Type B pancreatic cell (in vitro differentiated cells): ENCODE measurements at regions not wholly inside any gene's neighbourhood (a gene's known extent, or its start where the extent isn't known, plus 50 kb on each side); places are given as distances from the start of the nearest gene placed in this dataset.
"Not testable (repeated sequence)": the region's sequence is repeated elsewhere in the genome, so short reads cannot be mapped to it uniquely, and the experiment has no call there.

Experiments
- DNase-seq: peaks from one replicate; pipeline ENCODE4 v3.0.0; 2021; ENCODE audit warnings: mixed read lengths; ENCODE audit not compliant: unreplicated experiment; ENCODE audit errors: extremely low spot score
- H3K27ac Mint-ChIP-seq: 2 replicates; pipeline ENCODE4 v1.8.0; 2021; ENCODE audit warnings: mild to moderate bottlenecking, mixed read lengths
- H3K27me3 Mint-ChIP-seq: 2 replicates; pipeline ENCODE4 v1.8.0; 2021; ENCODE audit warnings: mixed read lengths
- H3K36me3 Mint-ChIP-seq: 2 replicates; pipeline ENCODE4 v1.8.0; 2021; ENCODE audit warnings: mixed read lengths
- H3K4me1 Mint-ChIP-seq: one replicate; pipeline ENCODE4 v1.8.0; 2021; ENCODE audit warnings: mixed read lengths; ENCODE audit not compliant: unreplicated experiment
- H3K4me3 Mint-ChIP-seq: 2 replicates; pipeline ENCODE4 v1.8.0; 2021; ENCODE audit warnings: mild to moderate bottlenecking, mixed read lengths
- H3K9me3 Mint-ChIP-seq: 2 replicates; pipeline ENCODE4 v1.8.0; 2021; ENCODE audit warnings: mixed read lengths
- TF ChIP-seq, protein P1 (sequence below): fragments of 200-600 bp; sonication (generic); conservative IDR thresholded peaks from 2 replicates; pipeline ENCODE4 v1.5.0; 2021; ENCODE audit warnings: antibody characterized with exemption, mild to moderate bottlenecking

DNA sequence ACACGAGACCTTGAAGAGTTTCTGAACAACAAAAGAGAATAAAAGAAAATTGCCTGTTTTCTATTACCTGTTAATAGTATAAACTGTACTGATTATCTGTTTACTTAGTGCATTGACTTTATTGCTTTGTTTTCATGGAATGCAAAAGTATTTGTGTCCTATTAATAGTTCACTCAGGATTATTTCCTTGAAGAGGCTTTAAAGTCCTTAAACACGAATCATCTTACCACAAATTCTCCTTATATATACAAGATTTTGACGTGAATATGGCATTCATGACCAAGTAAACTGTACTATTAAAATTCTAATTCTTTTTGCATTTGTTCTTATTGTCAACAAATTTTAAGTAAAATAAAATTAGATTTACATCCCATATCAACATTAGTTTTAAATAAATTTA, 513.0 kb downstream of the NTRK3 start:
- Mint-ChIP-seq H3K27ac (no peak overlapping the region), H3K4me1 (no peaks in the 10 kb centered on the region), H3K9me3 (no peaks in the 10 kb centered on the region), H3K36me3 (no peaks in the 10 kb centered on the region), H3K27me3 (peaks cover 19% of the 10 kb centered on the region), H3K4me3 (no peak overlapping the region)
- TF ChIP-seq, protein P1, sequence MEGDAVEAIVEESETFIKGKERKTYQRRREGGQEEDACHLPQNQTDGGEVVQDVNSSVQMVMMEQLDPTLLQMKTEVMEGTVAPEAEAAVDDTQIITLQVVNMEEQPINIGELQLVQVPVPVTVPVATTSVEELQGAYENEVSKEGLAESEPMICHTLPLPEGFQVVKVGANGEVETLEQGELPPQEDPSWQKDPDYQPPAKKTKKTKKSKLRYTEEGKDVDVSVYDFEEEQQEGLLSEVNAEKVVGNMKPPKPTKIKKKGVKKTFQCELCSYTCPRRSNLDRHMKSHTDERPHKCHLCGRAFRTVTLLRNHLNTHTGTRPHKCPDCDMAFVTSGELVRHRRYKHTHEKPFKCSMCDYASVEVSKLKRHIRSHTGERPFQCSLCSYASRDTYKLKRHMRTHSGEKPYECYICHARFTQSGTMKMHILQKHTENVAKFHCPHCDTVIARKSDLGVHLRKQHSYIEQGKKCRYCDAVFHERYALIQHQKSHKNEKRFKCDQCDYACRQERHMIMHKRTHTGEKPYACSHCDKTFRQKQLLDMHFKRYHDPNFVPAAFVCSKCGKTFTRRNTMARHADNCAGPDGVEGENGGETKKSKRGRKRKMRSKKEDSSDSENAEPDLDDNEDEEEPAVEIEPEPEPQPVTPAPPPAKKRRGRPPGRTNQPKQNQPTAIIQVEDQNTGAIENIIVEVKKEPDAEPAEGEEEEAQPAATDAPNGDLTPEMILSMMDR, result no peak
- no peak for DNase-seq

DNA sequence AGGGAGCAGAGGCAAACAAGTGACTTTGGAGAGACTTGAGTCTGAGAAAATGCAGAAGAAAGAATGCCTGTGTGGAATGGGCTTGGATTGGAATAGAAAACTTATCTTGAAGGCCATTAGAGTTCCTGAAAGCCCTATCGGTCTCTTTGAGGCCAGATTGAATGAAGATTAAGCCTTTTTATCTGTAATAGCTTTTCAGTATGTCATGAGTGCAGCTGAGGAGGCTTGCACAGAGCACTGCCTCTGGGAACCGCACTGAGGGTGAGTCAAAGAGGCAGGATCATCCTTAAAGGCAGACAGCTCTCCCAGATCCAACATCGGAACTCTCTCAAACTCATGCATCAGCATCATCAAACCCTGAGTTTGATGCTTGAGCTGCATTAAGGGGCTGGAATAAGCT, 515.2 kb downstream of the NTRK3 start:
- no peak for DNase-seq
- TF ChIP-seq, protein P1, result no peak
- Mint-ChIP-seq H3K9me3 (no peaks in the 10 kb centered on the region), H3K4me1 (peaks cover 4% of the 10 kb centered on the region), H3K27ac (no peak overlapping the region), H3K36me3 (no peaks in the 10 kb centered on the region), H3K27me3 (peaks cover 13% of the 10 kb centered on the region), H3K4me3 (no peak overlapping the region)

DNA sequence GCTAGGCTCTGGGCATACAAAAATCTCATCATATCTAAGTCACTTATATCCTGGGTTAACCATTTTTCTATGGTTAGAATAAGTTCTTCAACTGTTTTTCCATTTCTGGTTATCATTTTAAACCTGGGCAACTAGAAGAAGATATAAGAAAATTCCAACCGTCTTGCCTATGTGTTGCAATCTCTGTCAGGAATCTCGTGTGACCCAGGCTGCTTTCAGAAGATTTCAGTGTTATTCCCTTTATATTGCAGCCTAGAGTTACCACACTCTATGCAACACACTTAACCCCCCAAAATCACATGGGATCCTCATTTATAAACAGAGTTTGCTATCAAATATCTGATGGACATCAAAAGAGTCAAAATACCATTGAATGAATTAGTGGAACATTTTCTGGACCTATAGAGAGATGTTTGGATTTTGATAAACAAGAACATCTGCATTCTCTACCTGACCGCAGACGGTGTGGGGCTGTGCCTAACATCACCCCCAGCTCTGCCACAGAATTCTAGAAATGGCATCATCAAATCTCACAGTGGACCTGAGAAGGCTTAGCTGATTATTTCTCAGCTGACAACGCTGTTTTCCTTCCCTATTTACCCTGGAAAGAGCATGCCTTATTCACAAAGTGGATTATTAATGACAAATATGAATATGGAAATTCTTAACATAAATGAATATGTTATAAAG, 515.7 kb downstream of the NTRK3 start:
- Mint-ChIP-seq H3K4me1 (peaks cover 7% of the 10 kb centered on the region), H3K27ac (no peak overlapping the region), H3K9me3 (no peaks in the 10 kb centered on the region), H3K36me3 (no peaks in the 10 kb centered on the region), H3K27me3 (peaks cover 13% of the 10 kb centered on the region), H3K4me3 (no peak overlapping the region)
- no peak for DNase-seq
- TF ChIP-seq, protein P1, result no peak

DNA sequence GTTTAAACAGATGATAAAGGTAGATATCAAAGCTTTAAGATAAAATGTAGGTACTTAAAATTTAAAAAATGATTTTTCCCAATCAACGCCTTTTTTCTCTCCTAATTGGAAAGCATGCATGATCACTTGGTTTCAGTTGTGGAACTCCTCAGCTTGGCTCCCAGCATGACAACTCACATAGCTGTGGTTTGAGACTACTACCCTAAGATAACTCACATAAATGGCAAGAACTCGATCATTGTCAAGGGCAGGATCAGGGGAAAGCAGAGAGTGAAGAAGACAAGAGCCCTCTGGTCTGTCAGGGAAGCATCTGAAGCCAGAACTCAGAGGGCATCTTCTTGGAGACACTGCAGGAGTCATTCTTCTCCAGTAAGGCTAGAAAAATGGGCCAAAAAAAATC, 516.7 kb downstream of the NTRK3 start:
- TF ChIP-seq, protein P1, result no peak
- no peaks in the 10 kb centered on the region for H3K9me3 Mint-ChIP-seq
- H3K4me3 Mint-ChIP-seq, result no peak overlapping the region
- DNase-seq, result no peak
- H3K36me3 Mint-ChIP-seq, result no peaks in the 10 kb centered on the region
- H3K4me1 Mint-ChIP-seq, result peaks cover 12% of the 10 kb centered on the region
- H3K27me3 Mint-ChIP-seq, result peaks cover 13% of the 10 kb centered on the region
- H3K27ac Mint-ChIP-seq, result no peak overlapping the region

DNA sequence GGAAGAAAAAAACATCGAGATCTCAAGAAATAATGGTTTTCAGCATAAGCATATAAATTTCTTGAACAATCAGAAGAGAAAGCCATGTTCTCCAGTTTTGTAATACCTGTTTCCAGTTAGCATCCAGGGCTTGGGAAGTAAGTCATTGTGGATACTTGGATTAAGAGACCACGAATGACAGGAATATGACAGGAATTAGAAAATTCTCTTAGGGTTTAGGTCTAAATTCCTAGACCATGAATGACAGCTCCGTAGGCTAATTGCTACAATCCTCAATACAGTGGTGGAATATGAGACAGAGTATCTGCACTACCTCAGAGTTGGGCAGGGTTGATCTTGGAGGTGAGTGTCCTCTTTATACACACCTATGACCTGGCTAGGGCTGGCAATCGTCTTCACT, 517.5 kb downstream of the NTRK3 start:
- H3K4me3 Mint-ChIP-seq, result no peak overlapping the region
- no peaks in the 10 kb centered on the region for H3K9me3 Mint-ChIP-seq
- peaks cover 15% of the 10 kb centered on the region for H3K4me1 Mint-ChIP-seq

DNA sequence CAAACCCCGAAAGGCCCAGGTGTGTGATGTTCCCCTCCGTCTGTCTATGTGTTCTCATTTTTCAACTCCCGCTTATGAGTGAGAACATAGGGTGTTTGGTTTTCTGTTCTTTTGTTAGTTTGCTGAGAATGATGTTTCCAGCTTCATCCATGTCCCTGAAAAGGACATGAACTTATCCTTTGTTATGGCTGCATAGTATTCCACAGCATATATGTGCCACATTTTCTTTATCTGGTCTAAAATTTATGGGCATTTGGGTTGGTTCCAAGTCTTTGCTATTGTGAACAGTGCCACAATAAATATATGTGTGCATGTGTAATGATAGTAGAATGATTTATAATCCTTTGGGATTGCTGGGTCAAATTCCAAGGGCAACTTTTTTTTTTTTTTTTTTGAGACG, 519.1 kb downstream of the NTRK3 start:
- not testable (repeated sequence) for H3K9me3 Mint-ChIP-seq, H3K4me3 Mint-ChIP-seq, H3K36me3 Mint-ChIP-seq, H3K27ac Mint-ChIP-seq, DNase-seq
- Mint-ChIP-seq H3K27me3 (peaks cover 20% of the 10 kb centered on the region), H3K4me1 (peaks cover 28% of the 10 kb centered on the region)

More for the DNA sequence above, 517.5 kb downstream of the NTRK3 start:
- Mint-ChIP-seq H3K27me3 (peaks cover 16% of the 10 kb centered on the region), H3K36me3 (no peaks in the 10 kb centered on the region), H3K27ac (no peak overlapping the region)
- TF ChIP-seq, protein P1, result no peak
- DNase-seq, result no peak
